ENCODE measurements at regions not wholly inside any gene's neighbourhood (a gene's known extent, or its start where the extent isn't known, plus 50 kb on each side); places are given as distances from the start of the nearest gene placed in this dataset.

- ChIA-PET CTCF (interaction anchor here (0.7 kb wide), 1 partner anchor 31 kb away, joined by 3 read pairs; no protein-coding TSS in a partner anchor), POLR2A (no interaction called here)
- H3K4me3 ChIP-seq (ENCODE audit: low read depth, low read length), result no peak overlapping the region
Observed at GRCh38 chr7:69182596-69183467, 415.4 kb upstream of the AUTS2 start.

GRCh38 chr7:69184339-69184738 is 413.9 kb upstream of the AUTS2 start:
- TF ChIP-seq ZNF266 (tag by site-specific recombination; IDR thresholded peaks at IDR 0.05; ENCODE audit: low read depth) (no peak), ZNF510 (tag by site-specific recombination; IDR thresholded peaks at IDR 0.05; ENCODE audit: insufficient replicate concordance) (no peak), PRDM4 (tag by site-specific recombination; IDR thresholded peaks at IDR 0.05) (no peak), ZNF398 (tag by site-specific recombination; IDR thresholded peaks at IDR 0.05) (no peak), ZNF157 (tag by site-specific recombination; IDR thresholded peaks at IDR 0.05) (no peak), ZNF626 (tag by site-specific recombination; IDR thresholded peaks at IDR 0.05) (no peak), TSHZ1 (tag by site-specific recombination; IDR thresholded peaks at IDR 0.05; ENCODE audit: borderline replicate concordance) (no peak)
- H3K4me1 ChIP-seq (ENCODE audit: control insufficient read depth, insufficient read depth, low read length), result no peaks in the 10 kb centered on the region
- no peaks in the 10 kb centered on the region for H3K36me3 ChIP-seq (ENCODE audit: control insufficient read depth in 2 of 2, insufficient read depth in 1 of 2, low read length in 2 of 2)
- ChIA-PET POLR2A (no interaction called here), CTCF (no interaction called here)
- H3K4me3 ChIP-seq (ENCODE audit: low read depth, low read length), result no peak overlapping the region
- no peaks in the 10 kb centered on the region for H3K9me3 ChIP-seq (ENCODE audit: control insufficient read depth, insufficient read depth, low read depth, low read length)
- no peak overlapping the region for H3K27ac ChIP-seq (ENCODE audit: extremely low read depth, low read depth, low read length)

More at GRCh38 chr7:69182596-69183467, 415.4 kb upstream of the AUTS2 start:
- TF ChIP-seq TRIM28 (IDR thresholded peaks at IDR 0.05; ENCODE audit: borderline replicate concordance, low read length) (no peak), ZNF654 (tag by site-specific recombination; IDR thresholded peaks at IDR 0.05; ENCODE audit: low read depth) (no peak), ZNF610 (tag by site-specific recombination; IDR thresholded peaks at IDR 0.05; ENCODE audit: borderline replicate concordance) (no peak), KLF9 (tag by site-specific recombination; IDR thresholded peaks at IDR 0.05; ENCODE audit: low read depth) (no peak), ZNF571 (tag by site-specific recombination; IDR thresholded peaks at IDR 0.05) (no peak), ZBTB6 (tag by site-specific recombination; IDR thresholded peaks at IDR 0.05) (no peak), ZNF473 (tag by site-specific recombination; IDR thresholded peaks at IDR 0.05) (no peak), ZIC2 (tag by site-specific recombination; IDR thresholded peaks at IDR 0.05) (no peak), ZNF48 (tag by site-specific recombination; IDR thresholded peaks at IDR 0.05) (no peak), ZNF362 (tag by site-specific recombination; IDR thresholded peaks at IDR 0.05) (no peak), ZBTB48 (tag by site-specific recombination; IDR thresholded peaks at IDR 0.05) (no peak), ZNF670 (tag by site-specific recombination; IDR thresholded peaks at IDR 0.05; ENCODE audit: low read depth) (no peak), ZBTB7A (tag by site-specific recombination; IDR thresholded peaks at IDR 0.05; ENCODE audit: low read depth) (no peak), ZNF274 (IDR thresholded peaks at IDR 0.05; ENCODE audit: low read length) (no peak), ZNF274 (tag by site-specific recombination; IDR thresholded peaks at IDR 0.05; ENCODE audit: borderline replicate concordance) (no peak), ZSCAN16 (tag by site-specific recombination; IDR thresholded peaks at IDR 0.05) (no peak)
- Histone ChIP-seq H3K4me1 (ENCODE audit: control insufficient read depth, insufficient read depth, low read length) (no peaks in the 10 kb centered on the region), H3K36me3 (ENCODE audit: control insufficient read depth in 2 of 2, insufficient read depth in 1 of 2, low read length in 2 of 2) (no peaks in the 10 kb centered on the region), H3K9me3 (ENCODE audit: control insufficient read depth, insufficient read depth, low read depth, low read length) (no peaks in the 10 kb centered on the region), H3K27ac (ENCODE audit: extremely low read depth, low read depth, low read length) (no peak overlapping the region)

Measured in HEK293 (cell line).